H9 (cell line): ENCODE measurements at regions not wholly inside any gene's neighbourhood (a gene's known extent, or its start where the extent isn't known, plus 50 kb on each side); places are given as distances from the start of the nearest gene placed in this dataset.

Experiments used
- DNase-seq: peaks from one replicate; pipeline ENCODE4 v3.0.0-alpha.2; 2017
- H2AFZ ChIP-seq: one replicate; pipeline ENCODE4 v1.6.1; 2013; ENCODE audit warnings: mild to moderate bottlenecking, low read length, control low read depth, moderate library complexity
- H2AK5ac ChIP-seq: 2 replicates; pipeline ENCODE4 v1.6.1; 2013; ENCODE audit warnings: low read length, control low read depth, mixed read lengths; ENCODE audit not compliant: insufficient read length
- H2BK120ac ChIP-seq: one replicate; pipeline ENCODE4 v1.6.1; 2013; ENCODE audit warnings: low read depth, mild to moderate bottlenecking, low read length, control low read depth, inconsistent platforms; ENCODE audit not compliant: poor library complexity, severe bottlenecking
- H2BK12ac ChIP-seq: 2 replicates; pipeline ENCODE4 v1.6.1; 2013; ENCODE audit warnings: low read length, control low read depth, mixed read lengths, low read depth; ENCODE audit not compliant: insufficient read length
- H2BK15ac ChIP-seq: 2 replicates; pipeline ENCODE4 v1.6.1; 2013; ENCODE audit warnings: low read depth, low read length, control low read depth
- H2BK20ac ChIP-seq: one replicate; pipeline ENCODE4 v1.6.1; 2013; ENCODE audit warnings: low read depth, mild to moderate bottlenecking, low read length, control low read depth, inconsistent platforms; ENCODE audit not compliant: poor library complexity, severe bottlenecking
- H2BK5ac ChIP-seq: 2 replicates; pipeline ENCODE4 v1.6.1; 2013; ENCODE audit warnings: low read length, control low read depth, mixed read lengths; ENCODE audit not compliant: insufficient read length
- H3K14ac ChIP-seq: 2 replicates; pipeline ENCODE4 v1.6.1; 2013; ENCODE audit warnings: low read length, control low read depth; ENCODE audit not compliant: insufficient read depth
- H3K18ac ChIP-seq: 2 replicates; pipeline ENCODE4 v1.6.1; 2013; ENCODE audit warnings: low read depth, mild to moderate bottlenecking, mixed read lengths, low read length, control low read depth; ENCODE audit not compliant: insufficient read length
- H3K23ac ChIP-seq: 2 replicates; pipeline ENCODE4 v1.6.1; 2013; ENCODE audit warnings: low read length, control low read depth, mixed read lengths, low read depth; ENCODE audit not compliant: insufficient read length
- H3K23me2 ChIP-seq: 2 replicates; pipeline ENCODE4 v1.6.1; 2013; ENCODE audit warnings: low read depth, mild to moderate bottlenecking, mixed read lengths, low read length, control low read depth; ENCODE audit not compliant: insufficient read length, poor library complexity, severe bottlenecking
- H3K27ac ChIP-seq: 2 replicates; pipeline ENCODE4 v1.5.1; 2013; ENCODE audit warnings: low read length, control low read depth, mixed read lengths, low read depth; ENCODE audit not compliant: insufficient read length
- H3K27me3 ChIP-seq: 2 replicates; pipeline ENCODE4 v1.6.1; 2013; ENCODE audit warnings: low read length, control low read depth, inconsistent platforms; ENCODE audit not compliant: insufficient read depth
- H3K4ac ChIP-seq: 2 replicates; pipeline ENCODE4 v1.6.1; 2013; ENCODE audit warnings: low read depth, mild to moderate bottlenecking, control low read depth, inconsistent platforms, low read length, moderate library complexity
- H3K4me1 ChIP-seq: 2 replicates; pipeline ENCODE4 v1.6.1; 2013; ENCODE audit warnings: low read length, control low read depth, inconsistent platforms; ENCODE audit not compliant: insufficient read depth
- H3K4me2 ChIP-seq: 2 replicates; pipeline ENCODE4 v1.6.1; 2013; ENCODE audit warnings: low read length, control low read depth, mixed read lengths; ENCODE audit not compliant: insufficient read length, insufficient read depth
- H3K56ac ChIP-seq: 2 replicates; pipeline ENCODE4 v1.6.1; 2013; ENCODE audit warnings: low read depth, mild to moderate bottlenecking, mixed read lengths, low read length, control low read depth; ENCODE audit not compliant: insufficient read length
- H3K79me1 ChIP-seq: 2 replicates; pipeline ENCODE4 v1.6.1; 2013; ENCODE audit warnings: low read depth, mild to moderate bottlenecking, moderate library complexity, low read length, control low read depth, inconsistent platforms; ENCODE audit not compliant: insufficient read depth, poor library complexity, severe bottlenecking
- H3K79me2 ChIP-seq: 2 replicates; pipeline ENCODE4 v1.6.1; 2013; ENCODE audit warnings: low read length, control low read depth, inconsistent platforms; ENCODE audit not compliant: insufficient read depth
- H3K9ac ChIP-seq: 2 replicates; pipeline ENCODE4 v1.6.1; 2013; ENCODE audit warnings: low read length, control low read depth, mixed read lengths; ENCODE audit not compliant: insufficient read length; ENCODE audit errors: extremely low read depth
- H3K9me3 ChIP-seq: one replicate; pipeline ENCODE4 v1.6.1; 2013; ENCODE audit warnings: low read depth, low read length, inconsistent platforms; ENCODE audit not compliant: control insufficient read depth
- H3T11ph ChIP-seq: one replicate; pipeline ENCODE4 v1.6.1; 2013; ENCODE audit warnings: mild to moderate bottlenecking, low read length, control low read depth, inconsistent platforms
- H4K20me1 ChIP-seq: one replicate; pipeline ENCODE4 v1.6.1; 2013; ENCODE audit not compliant: control insufficient read depth, insufficient read length, insufficient read depth
- H4K5ac ChIP-seq: 2 replicates; pipeline ENCODE4 v1.6.1; 2013; ENCODE audit warnings: low read depth, mild to moderate bottlenecking, mixed read lengths, low read length, control low read depth; ENCODE audit not compliant: insufficient read length
- H4K8ac ChIP-seq: replicated peaks from 2 replicates; pipeline ENCODE4 v1.6.1; 2013; ENCODE audit warnings: low read length, control low read depth, mixed read lengths, low read depth; ENCODE audit not compliant: insufficient read length
- H4K91ac ChIP-seq: 2 replicates; pipeline ENCODE4 v1.6.1; 2013; ENCODE audit warnings: low read depth, mild to moderate bottlenecking, moderate library complexity, mixed read lengths, low read length, control low read depth; ENCODE audit not compliant: insufficient read length
- H3K27ac Mint-ChIP-seq, 3 experiments: 2 replicates in 2 of 3; 3 replicates in 1 of 3; pipeline ENCODE4 v1.8.0; 2020 to 2021; ENCODE audit warnings: mixed read lengths in 3 of 3, mild to moderate bottlenecking in 1 of 3, moderate library complexity in 1 of 3
- H3K27me3 Mint-ChIP-seq: 2 replicates; pipeline ENCODE4 v1.8.0; 2021; ENCODE audit warnings: low read depth, mild to moderate bottlenecking, moderate library complexity, mixed read lengths
- H3K36me3 Mint-ChIP-seq, 3 experiments: 2 replicates in 2 of 3; 3 replicates in 1 of 3; pipeline ENCODE4 v1.8.0; 2020 to 2021; ENCODE audit warnings: low read depth in 3 of 3, mixed read lengths in 3 of 3; ENCODE audit not compliant: insufficient read depth in 1 of 3
- H3K4me1 Mint-ChIP-seq, 2 experiments: 2 replicates each; pipeline ENCODE4 v1.8.0; 2020; ENCODE audit warnings: mixed read lengths in 2 of 2
- H3K4me3 Mint-ChIP-seq, 2 experiments: 2 replicates in 1 of 2; 3 replicates in 1 of 2; pipeline ENCODE4 v1.8.0; 2020 to 2021; ENCODE audit warnings: mild to moderate bottlenecking in 2 of 2, mixed read lengths in 2 of 2, moderate library complexity in 1 of 2
- H3K9me3 Mint-ChIP-seq, 2 experiments: 2 replicates in 1 of 2; 3 replicates in 1 of 2; pipeline ENCODE4 v1.8.0; 2020; ENCODE audit warnings: mild to moderate bottlenecking in 2 of 2, mixed read lengths in 2 of 2, moderate library complexity in 1 of 2
- CTCF ChIP-seq: fragments of 200-600 bp; sonication (generic); conservative IDR thresholded peaks from 3 replicates; pipeline ENCODE4 v1.8.0; 2021; ENCODE audit warnings: antibody characterized with exemption, mild to moderate bottlenecking
- WGBS: extraction: QIAGEN DNeasy Blood & Tissue Kit; methylation state at CpG from one replicate; pipeline ENCODE4 v1.1.7; 2013; ENCODE audit warnings: missing lambda C conversion rate, low lambda C conversion rate, mixed read lengths; ENCODE audit not compliant: insufficient read length; ENCODE audit errors: extremely low coverage; 5-methylcytosine and 5-hydroxymethylcytosine counted together

GRCh38 chr10:90047243-90047729 lies 345.9 kb downstream of the KIF20B start:
- Histone ChIP-seq H4K5ac (no peak overlapping the region), H2BK20ac (no peak overlapping the region), H3K4ac (no peak overlapping the region), H3K4me1 (no peaks in the 10 kb centered on the region), H3K9ac (no peak overlapping the region), H3K79me2 (no peaks in the 10 kb centered on the region), H2BK15ac (no peak overlapping the region), H3K4me2 (no peak overlapping the region), H2AK5ac (no peak overlapping the region), H3K23ac (no peak overlapping the region), H3T11ph (no peak overlapping the region), H4K20me1 (no peaks in the 10 kb centered on the region), H4K8ac (no peak overlapping the region), H3K23me2 (no peaks in the 10 kb centered on the region), H2BK12ac (no peak overlapping the region), H3K27me3 (no peaks in the 10 kb centered on the region), H3K27ac (no peak overlapping the region), H3K9me3 (no peaks in the 10 kb centered on the region), H2BK120ac (no peak overlapping the region), H2BK5ac (no peak overlapping the region), H4K91ac (no peak overlapping the region), H3K14ac (no peak overlapping the region), H3K18ac (no peak overlapping the region), H2AFZ (no peak overlapping the region), H3K79me1 (no peaks in the 10 kb centered on the region), H3K56ac (no peak overlapping the region)
- DNase-seq: no peak
- no CpG with 5 or more reads among the region's 3 CpGs for WGBS
- TF ChIP-seq CTCF: no peak
- Mint-ChIP-seq H3K4me3 (no peak overlapping the region), H3K9me3 (peaks cover 4 to 6% of the 10 kb centered on the region in 2 experiments; a peak in 4 of 5 replicates), H3K27me3 (no peaks in the 10 kb centered on the region), H3K36me3 (peaks cover 0 to 7% (median 0%) of the 10 kb centered on the region in 3 experiments; a peak in 4 of 7 replicates), H3K27ac (no peak overlapping the region), H3K4me1 (no peaks in the 10 kb centered on the region)
